ENCODE measurements at regions not wholly inside any gene's neighbourhood (a gene's known extent, or its start where the extent isn't known, plus 50 kb on each side); places are given as distances from the start of the nearest gene placed in this dataset.

DNA sequence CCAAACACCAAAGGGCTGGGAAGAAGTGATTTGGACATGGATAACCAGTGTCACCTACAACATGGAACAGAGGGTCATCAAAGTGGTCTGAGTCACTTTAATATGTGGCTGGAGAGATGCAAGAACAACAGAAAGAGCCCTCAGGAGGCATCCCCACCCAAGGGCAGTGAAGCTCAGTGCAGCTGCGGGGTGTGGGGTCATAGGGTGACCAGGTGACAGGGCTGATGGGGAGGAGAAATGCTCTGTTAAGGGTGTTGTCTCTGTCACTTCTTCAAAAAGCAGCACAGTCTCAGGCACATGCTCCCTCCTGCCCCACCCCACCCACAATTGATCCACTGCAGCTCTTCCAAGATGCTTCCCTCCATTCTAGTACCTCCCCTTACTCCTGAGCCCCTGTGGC, 819.1 kb downstream of the KCNJ18 start:
- TF ChIP-seq POLR2A (IDR thresholded peaks at IDR 0.05; ENCODE audit: low read depth, low read length), result no peak
- no peak for TF ChIP-seq POLR2AphosphoS5 (IDR thresholded peaks at IDR 0.05; ENCODE audit: low read depth, low read length)
